Astrocyte (in vitro differentiated cells and primary cell): ENCODE measurements at regions not wholly inside any gene's neighbourhood (a gene's known extent, or its start where the extent isn't known, plus 50 kb on each side); places are given as distances from the start of the nearest gene placed in this dataset.

Experiments used
- DNase-seq: peaks from one replicate; pipeline ENCODE4 v3.0.0-alpha.2; 2010; ENCODE audit warnings: low read depth
- FAIRE-seq: peaks from 2 replicates; lab custom pipeline; 2011; peaks lifted over from hg19 to GRCh38; lab: Jason Lieb, UNC
- H2AFZ ChIP-seq: 2 replicates; pipeline ENCODE4 v1.6.0; 2012; ENCODE audit warnings: low read depth, low read length, inconsistent platforms
- H3K27ac ChIP-seq: 2 replicates; pipeline ENCODE4 v1.5.1; 2011; ENCODE audit warnings: low read depth, low read length, inconsistent platforms
- H3K27me3 ChIP-seq: 2 replicates; pipeline ENCODE4 v1.6.0; 2011; ENCODE audit warnings: low read length, inconsistent platforms; ENCODE audit not compliant: insufficient read depth
- H3K36me3 ChIP-seq: 2 replicates; pipeline ENCODE4 v1.5.1; 2011; ENCODE audit warnings: low read length, inconsistent platforms; ENCODE audit not compliant: insufficient read depth
- H3K4me1 ChIP-seq: 2 replicates; pipeline ENCODE4 v1.5.1; 2011; ENCODE audit warnings: low read length, inconsistent platforms; ENCODE audit not compliant: insufficient read depth
- H3K4me2 ChIP-seq: 2 replicates; pipeline ENCODE4 v1.6.0; 2012; ENCODE audit warnings: low read length, inconsistent platforms
- H3K4me3 ChIP-seq: 2 replicates; pipeline ENCODE4 v1.5.1; 2011; ENCODE audit warnings: low read depth, mild to moderate bottlenecking, low read length, inconsistent platforms; ENCODE audit not compliant: insufficient read depth
- H3K79me2 ChIP-seq: 2 replicates; pipeline ENCODE4 v1.6.0; 2012; ENCODE audit warnings: mild to moderate bottlenecking, low read length, inconsistent platforms; ENCODE audit not compliant: insufficient read depth
- H3K9ac ChIP-seq: 2 replicates; pipeline ENCODE4 v1.6.0; 2012; ENCODE audit warnings: mild to moderate bottlenecking, low read length, inconsistent platforms
- H3K9me3 ChIP-seq: 2 replicates; pipeline ENCODE4 v1.5.1; 2012; ENCODE audit warnings: low read depth, mild to moderate bottlenecking, low read length, inconsistent platforms; ENCODE audit not compliant: insufficient read depth
- H4K20me1 ChIP-seq: 2 replicates; pipeline ENCODE4 v1.6.0; 2012; ENCODE audit warnings: low read length, inconsistent platforms; ENCODE audit not compliant: insufficient read depth
- H3K27ac Mint-ChIP-seq: one replicate; pipeline ENCODE4 v1.8.0; 2021; ENCODE audit warnings: mild to moderate bottlenecking, mixed read lengths; ENCODE audit not compliant: unreplicated experiment
- H3K27me3 Mint-ChIP-seq: one replicate; pipeline ENCODE4 v1.8.0; 2021; ENCODE audit warnings: low read depth, mixed read lengths; ENCODE audit not compliant: unreplicated experiment
- H3K36me3 Mint-ChIP-seq: one replicate; pipeline ENCODE4 v1.8.0; 2021; ENCODE audit warnings: low read depth, mixed read lengths; ENCODE audit not compliant: unreplicated experiment
- H3K4me1 Mint-ChIP-seq: one replicate; pipeline ENCODE4 v1.8.0; 2021; ENCODE audit warnings: low read depth, mixed read lengths; ENCODE audit not compliant: unreplicated experiment
- H3K4me3 Mint-ChIP-seq: one replicate; pipeline ENCODE4 v1.8.0; 2021; ENCODE audit warnings: mild to moderate bottlenecking, moderate library complexity, mixed read lengths; ENCODE audit not compliant: unreplicated experiment
- H3K9me3 Mint-ChIP-seq: one replicate; pipeline ENCODE4 v1.8.0; 2021; ENCODE audit warnings: mild to moderate bottlenecking, mixed read lengths; ENCODE audit not compliant: unreplicated experiment
- EZH2 ChIP-seq: IDR thresholded peaks from 2 replicates; pipeline ENCODE4 v1.6.1; 2012; ENCODE audit warnings: mild to moderate bottlenecking, low read length, inconsistent platforms; ENCODE audit not compliant: insufficient read depth
- TF ChIP-seq, protein P1 (sequence below): IDR thresholded peaks from 2 replicates; pipeline ENCODE4 v1.5.1; 2011; ENCODE audit warnings: low read depth, mild to moderate bottlenecking, inconsistent platforms, low read length, moderate library complexity; ENCODE audit not compliant: insufficient read depth

DNA sequence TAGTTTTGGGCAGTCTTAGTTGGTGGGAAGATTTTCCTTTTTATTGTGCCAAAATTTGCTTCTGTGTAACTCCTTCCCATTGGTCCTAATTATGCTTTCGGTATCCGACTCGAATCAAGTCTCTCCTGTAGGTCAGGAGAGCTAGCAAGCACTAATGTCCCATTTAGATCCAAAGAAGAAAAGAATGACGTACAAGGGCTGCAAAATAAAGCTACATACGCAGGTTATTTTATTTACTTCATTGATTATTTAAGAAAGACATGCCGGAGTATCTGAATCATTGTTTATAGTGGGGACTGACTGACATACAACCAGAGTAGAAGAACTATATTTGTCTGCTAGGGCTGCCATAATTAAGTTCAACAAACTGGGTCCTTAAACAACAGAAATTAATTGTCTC lies 648.5 kb downstream of the CPS1 start:
- no peak overlapping the region for H3K4me3 Mint-ChIP-seq
- no peaks in the 10 kb centered on the region for H3K27me3 ChIP-seq

DNA sequence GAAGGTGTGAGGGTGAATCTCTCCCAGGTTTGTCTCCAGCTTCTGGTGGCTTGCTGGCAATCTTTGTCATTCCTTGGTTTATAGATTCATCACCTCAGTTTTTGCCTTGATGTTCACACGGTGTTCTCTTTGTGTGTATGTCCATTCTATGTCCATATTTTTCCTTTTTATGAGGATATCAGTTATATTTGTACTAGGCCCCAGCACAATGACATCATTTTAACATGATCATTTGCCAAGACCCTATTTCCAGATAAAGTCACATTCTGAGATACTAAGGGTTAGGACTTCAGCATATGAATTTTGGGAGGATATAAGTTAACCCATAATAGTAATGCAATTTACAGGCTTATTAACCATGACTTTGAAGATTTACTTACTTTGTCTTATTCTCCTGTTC lies 649.0 kb downstream of the CPS1 start:
- Mint-ChIP-seq H3K27ac (no peak overlapping the region), H3K27me3 (no peaks in the 10 kb centered on the region), H3K4me3 (no peak overlapping the region), H3K36me3 (no peaks in the 10 kb centered on the region), H3K9me3 (no peaks in the 10 kb centered on the region), H3K4me1 (no peaks in the 10 kb centered on the region)
- Histone ChIP-seq H3K9ac (no peak overlapping the region), H3K27ac (no peak overlapping the region), H3K79me2 (no peaks in the 10 kb centered on the region), H3K4me3 (no peak overlapping the region), H3K4me1 (no peaks in the 10 kb centered on the region), H3K9me3 (no peaks in the 10 kb centered on the region), H4K20me1 (no peaks in the 10 kb centered on the region), H3K27me3 (no peaks in the 10 kb centered on the region), H2AFZ (no peak overlapping the region), H3K4me2 (no peak overlapping the region), H3K36me3 (no peaks in the 10 kb centered on the region)
- TF ChIP-seq, protein P1, sequence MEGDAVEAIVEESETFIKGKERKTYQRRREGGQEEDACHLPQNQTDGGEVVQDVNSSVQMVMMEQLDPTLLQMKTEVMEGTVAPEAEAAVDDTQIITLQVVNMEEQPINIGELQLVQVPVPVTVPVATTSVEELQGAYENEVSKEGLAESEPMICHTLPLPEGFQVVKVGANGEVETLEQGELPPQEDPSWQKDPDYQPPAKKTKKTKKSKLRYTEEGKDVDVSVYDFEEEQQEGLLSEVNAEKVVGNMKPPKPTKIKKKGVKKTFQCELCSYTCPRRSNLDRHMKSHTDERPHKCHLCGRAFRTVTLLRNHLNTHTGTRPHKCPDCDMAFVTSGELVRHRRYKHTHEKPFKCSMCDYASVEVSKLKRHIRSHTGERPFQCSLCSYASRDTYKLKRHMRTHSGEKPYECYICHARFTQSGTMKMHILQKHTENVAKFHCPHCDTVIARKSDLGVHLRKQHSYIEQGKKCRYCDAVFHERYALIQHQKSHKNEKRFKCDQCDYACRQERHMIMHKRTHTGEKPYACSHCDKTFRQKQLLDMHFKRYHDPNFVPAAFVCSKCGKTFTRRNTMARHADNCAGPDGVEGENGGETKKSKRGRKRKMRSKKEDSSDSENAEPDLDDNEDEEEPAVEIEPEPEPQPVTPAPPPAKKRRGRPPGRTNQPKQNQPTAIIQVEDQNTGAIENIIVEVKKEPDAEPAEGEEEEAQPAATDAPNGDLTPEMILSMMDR, result no peak
- no peak for TF ChIP-seq EZH2
- DNase-seq (no peak), FAIRE-seq (no peak)

More for the DNA sequence above, 648.5 kb downstream of the CPS1 start:
- TF ChIP-seq EZH2, result no peak
- TF ChIP-seq, protein P1, result no peak
- Histone ChIP-seq H3K36me3 (no peaks in the 10 kb centered on the region), H4K20me1 (no peaks in the 10 kb centered on the region), H3K9me3 (no peaks in the 10 kb centered on the region), H2AFZ (no peak overlapping the region), H3K9ac (no peak overlapping the region), H3K4me2 (no peak overlapping the region), H3K4me3 (no peak overlapping the region), H3K27ac (no peak overlapping the region), H3K4me1 (no peaks in the 10 kb centered on the region), H3K79me2 (no peaks in the 10 kb centered on the region)
- Mint-ChIP-seq H3K27ac (no peak overlapping the region), H3K36me3 (no peaks in the 10 kb centered on the region), H3K27me3 (no peaks in the 10 kb centered on the region), H3K4me1 (no peaks in the 10 kb centered on the region), H3K9me3 (no peaks in the 10 kb centered on the region)
- no peak for DNase-seq
- FAIRE-seq, result no peak

- no peaks in the 10 kb centered on the region for H3K4me1 ChIP-seq
- Mint-ChIP-seq H3K27ac (no peak overlapping the region), H3K27me3 (no peaks in the 10 kb centered on the region)
Measured at GRCh38 chr2:211205836-211206235, 649.4 kb downstream of the CPS1 start.

More at GRCh38 chr2:211205836-211206235, 649.4 kb downstream of the CPS1 start:
- H3K27ac ChIP-seq, result no peak overlapping the region
- Mint-ChIP-seq H3K4me1 (no peaks in the 10 kb centered on the region), H3K9me3 (no peaks in the 10 kb centered on the region), H3K4me3 (no peak overlapping the region), H3K36me3 (no peaks in the 10 kb centered on the region)
- H4K20me1 ChIP-seq, result no peaks in the 10 kb centered on the region
- no peaks in the 10 kb centered on the region for H3K27me3 ChIP-seq
- H3K4me3 ChIP-seq, result no peak overlapping the region
- no peaks in the 10 kb centered on the region for H3K36me3 ChIP-seq
- no peak overlapping the region for H2AFZ ChIP-seq
- no peak overlapping the region for H3K9ac ChIP-seq
- DNase-seq (no peak), FAIRE-seq (no peak)
- H3K9me3 ChIP-seq, result no peaks in the 10 kb centered on the region
- H3K4me2 ChIP-seq, result no peak overlapping the region
- H3K79me2 ChIP-seq, result no peaks in the 10 kb centered on the region
- no peak for TF ChIP-seq EZH2
- TF ChIP-seq, protein P1, result no peak
